ENCODE measurements at regions not wholly inside any gene's neighbourhood (a gene's known extent, or its start where the extent isn't known, plus 50 kb on each side); places are given as distances from the start of the nearest gene placed in this dataset.

GRCh38 chr2:51723691-51724090 is 691.8 kb upstream of the NRXN1 start:
- ChIA-PET POLR2A (no interaction called here), CTCF (interaction anchor here (0.6 kb wide), 1 partner anchor 303 kb away, joined by 3 read pairs; no protein-coding TSS in a partner anchor)
- no peak overlapping the region for H3K27ac Mint-ChIP-seq (ENCODE audit: low read depth, unreplicated experiment)
- no peak overlapping the region for H3K4me3 Mint-ChIP-seq (ENCODE audit: unreplicated experiment)
- intact Hi-C loops (cut with micrococcal nuclease) = loop anchor here (2.0 kb wide), 1 partner anchor 195 kb away; no protein-coding TSS in a partner anchor
- peaks cover 44% of the 10 kb centered on the region for H3K4me1 Mint-ChIP-seq (ENCODE audit: insufficient read depth, unreplicated experiment)
- peak; percentile 36 for DNase-seq (ENCODE audit: unreplicated experiment)
- BruUV-seq (replicated peaks) = no TSS peak
- H3K27me3 Mint-ChIP-seq (ENCODE audit: insufficient read depth, unreplicated experiment) = no peaks in the 10 kb centered on the region
- H3K36me3 Mint-ChIP-seq (ENCODE audit: insufficient read depth, unreplicated experiment) = no peaks in the 10 kb centered on the region
- peaks cover 9% of the 10 kb centered on the region for H3K9me3 Mint-ChIP-seq (ENCODE audit: unreplicated experiment)
- TF ChIP-seq CTCF (IDR thresholded peaks at IDR 0.05; ENCODE audit: unreplicated experiment) = no peak

DNA sequence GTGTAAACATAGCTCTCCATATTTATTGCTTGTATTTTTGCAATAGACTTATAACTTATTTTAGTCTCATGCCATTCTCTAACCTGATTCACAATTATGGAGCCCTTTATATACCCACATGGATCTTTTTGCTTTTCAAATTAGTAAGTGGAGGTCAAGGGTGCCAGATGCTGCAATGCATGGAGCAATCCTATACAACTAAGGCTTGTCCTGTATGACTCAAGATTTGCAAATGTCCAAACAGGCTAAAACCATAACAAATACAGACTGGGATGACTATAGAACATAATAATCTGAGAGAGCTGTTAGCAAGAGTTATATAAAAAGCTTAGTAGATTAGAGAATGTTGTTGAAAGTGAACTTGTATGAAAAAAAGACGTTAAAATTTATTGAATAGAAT is 690.4 kb upstream of the NRXN1 start:
- no peaks in the 10 kb centered on the region for H3K27me3 Mint-ChIP-seq (ENCODE audit: insufficient read depth, unreplicated experiment)
- H3K36me3 Mint-ChIP-seq (ENCODE audit: insufficient read depth, unreplicated experiment) = no peaks in the 10 kb centered on the region
- intact Hi-C loops (cut with micrococcal nuclease) = loop anchor here (2.0 kb wide), 1 partner anchor 196 kb away; no protein-coding TSS in a partner anchor
- peak overlapping the region; percentile 4 for H3K27ac Mint-ChIP-seq (ENCODE audit: low read depth, unreplicated experiment)
- ChIA-PET CTCF (interaction anchor here (0.6 kb wide), 1 partner anchor 72 kb away, joined by 4 read pairs; no protein-coding TSS in a partner anchor), POLR2A (interaction anchor here (0.8 kb wide), 1 partner anchor 13 kb away, joined by 3 read pairs; no protein-coding TSS in a partner anchor)
- peaks cover 9% of the 10 kb centered on the region for H3K9me3 Mint-ChIP-seq (ENCODE audit: unreplicated experiment)
- no peak for TF ChIP-seq CTCF (IDR thresholded peaks at IDR 0.05; ENCODE audit: unreplicated experiment)
- peaks cover 47% of the 10 kb centered on the region for H3K4me1 Mint-ChIP-seq (ENCODE audit: insufficient read depth, unreplicated experiment)
- BruUV-seq (replicated peaks) = no TSS peak
- H3K4me3 Mint-ChIP-seq (ENCODE audit: unreplicated experiment) = no peak overlapping the region
- peak; percentile 77 for DNase-seq (ENCODE audit: unreplicated experiment)

- H3K27ac Mint-ChIP-seq (ENCODE audit: low read depth, unreplicated experiment) = no peak overlapping the region
- H3K4me3 Mint-ChIP-seq (ENCODE audit: unreplicated experiment) = no peak overlapping the region
- intact Hi-C loops (cut with micrococcal nuclease) = no loop called here
- DNase-seq (ENCODE audit: unreplicated experiment) = no peak
- no TSS peak for BruUV-seq (replicated peaks)
- no peaks in the 10 kb centered on the region for H3K36me3 Mint-ChIP-seq (ENCODE audit: insufficient read depth, unreplicated experiment)
- TF ChIP-seq CTCF (IDR thresholded peaks at IDR 0.05; ENCODE audit: unreplicated experiment) = no peak
- no peaks in the 10 kb centered on the region for H3K27me3 Mint-ChIP-seq (ENCODE audit: insufficient read depth, unreplicated experiment)
- CTCF ChIA-PET = no interaction called here
- H3K4me1 Mint-ChIP-seq (ENCODE audit: insufficient read depth, unreplicated experiment) = peaks cover 52% of the 10 kb centered on the region
- peaks cover 9% of the 10 kb centered on the region for H3K9me3 Mint-ChIP-seq (ENCODE audit: unreplicated experiment)
- POLR2A ChIA-PET = no interaction called here
Observed at GRCh38 chr2:51720826-51721225, 688.9 kb upstream of the NRXN1 start.

DNA sequence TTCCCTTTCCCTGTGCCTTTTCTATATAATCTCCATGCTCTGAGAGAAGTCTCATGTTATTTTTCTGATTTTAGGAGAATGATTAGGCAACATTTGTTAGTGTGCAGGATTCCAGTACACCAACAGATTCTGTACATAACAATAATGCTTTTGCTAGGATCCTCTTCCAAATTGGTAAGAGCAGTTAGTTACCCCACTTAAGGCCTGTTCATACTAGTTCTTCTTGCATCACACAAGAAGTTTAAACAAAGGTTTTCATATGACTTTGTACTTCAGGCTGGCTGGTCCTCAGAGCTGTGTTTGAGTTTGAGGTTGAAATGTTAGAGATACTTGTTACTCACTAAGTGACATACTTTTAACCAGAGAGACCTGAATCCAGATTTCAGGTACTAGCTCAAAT is 686.9 kb upstream of the NRXN1 start:
- no TSS peak for BruUV-seq (replicated peaks)
- CTCF ChIA-PET = no interaction called here
- no peak for TF ChIP-seq CTCF (IDR thresholded peaks at IDR 0.05; ENCODE audit: unreplicated experiment)
- H3K4me3 Mint-ChIP-seq (ENCODE audit: unreplicated experiment) = no peak overlapping the region
- intact Hi-C loops (cut with micrococcal nuclease) = no loop called here
- peak overlapping the region; percentile 7 for H3K27ac Mint-ChIP-seq (ENCODE audit: low read depth, unreplicated experiment)
- POLR2A ChIA-PET = interaction anchor here (0.6 kb wide), 1 partner anchor 335 kb away, joined by 3 read pairs; no protein-coding TSS in a partner anchor
- DNase-seq (ENCODE audit: unreplicated experiment) = peak; percentile 25
- no peaks in the 10 kb centered on the region for H3K36me3 Mint-ChIP-seq (ENCODE audit: insufficient read depth, unreplicated experiment)
- peaks cover 51% of the 10 kb centered on the region for H3K4me1 Mint-ChIP-seq (ENCODE audit: insufficient read depth, unreplicated experiment)
- peaks cover 9% of the 10 kb centered on the region for H3K9me3 Mint-ChIP-seq (ENCODE audit: unreplicated experiment)
- H3K27me3 Mint-ChIP-seq (ENCODE audit: insufficient read depth, unreplicated experiment) = no peaks in the 10 kb centered on the region
